ELF-1 (cell line): ENCODE measurements at regions not wholly inside any gene's neighbourhood (a gene's known extent, or its start where the extent isn't known, plus 50 kb on each side); places are given as distances from the start of the nearest gene placed in this dataset.

Experiments used
- DNase-seq: peaks from one replicate; pipeline ENCODE4 v3.0.0-alpha.2; 2016; ENCODE audit warnings: low read depth, low spot score

DNA sequence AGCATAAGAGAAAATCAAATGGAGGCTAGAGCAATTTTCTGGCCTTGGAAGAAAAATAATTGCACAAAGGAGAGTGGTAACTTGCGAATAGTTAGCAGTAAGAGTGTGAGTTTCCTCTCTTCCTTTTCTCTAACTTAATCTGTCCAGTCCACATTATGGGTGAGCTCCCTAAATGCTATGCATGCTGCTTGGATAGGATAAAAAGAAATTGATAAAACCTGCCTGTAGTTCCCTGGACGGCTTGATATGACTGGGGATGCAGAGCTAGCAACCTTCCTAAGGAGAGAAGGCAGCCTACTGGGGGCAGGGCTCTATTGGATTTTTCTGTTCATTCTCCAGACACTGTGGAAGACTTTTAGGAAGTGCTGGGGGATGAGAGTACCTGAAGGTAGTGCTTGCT is 311.3 kb downstream of the LMO7 start:
- no peak for DNase-seq

GRCh38 chr13:75946536-75947284 is 310.6 kb downstream of the LMO7 start:
- DNase-seq: no peak

DNA sequence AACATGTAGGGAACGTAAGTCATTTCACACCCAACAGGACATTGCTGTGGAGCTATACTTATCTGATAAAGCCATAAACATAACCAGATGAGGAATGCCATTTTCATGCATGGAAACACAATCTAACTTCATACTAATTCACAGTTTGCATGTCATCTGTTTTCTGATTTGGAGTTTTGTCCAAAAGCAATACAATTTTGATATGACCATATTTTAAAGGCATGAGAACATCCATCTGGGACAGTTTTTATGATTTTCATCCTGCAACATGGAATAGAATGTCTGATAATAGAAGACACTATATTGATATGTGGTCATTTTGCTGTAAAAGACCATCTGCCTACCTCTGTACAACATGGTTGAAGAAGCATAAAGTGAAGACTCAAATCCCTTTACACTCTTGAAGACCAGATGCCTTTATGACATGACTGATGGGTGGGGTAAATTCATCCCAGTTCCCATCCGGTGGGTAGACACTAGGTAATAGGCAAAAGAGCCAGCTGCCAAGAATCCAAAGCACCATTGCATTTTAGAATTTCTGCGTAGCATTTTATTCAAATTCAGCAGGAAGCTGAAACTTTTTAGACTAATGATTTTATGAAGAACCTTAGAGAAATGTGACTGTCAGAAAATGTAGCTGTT is 309.8 kb downstream of the LMO7 start:
- DNase-seq: no peak

DNA sequence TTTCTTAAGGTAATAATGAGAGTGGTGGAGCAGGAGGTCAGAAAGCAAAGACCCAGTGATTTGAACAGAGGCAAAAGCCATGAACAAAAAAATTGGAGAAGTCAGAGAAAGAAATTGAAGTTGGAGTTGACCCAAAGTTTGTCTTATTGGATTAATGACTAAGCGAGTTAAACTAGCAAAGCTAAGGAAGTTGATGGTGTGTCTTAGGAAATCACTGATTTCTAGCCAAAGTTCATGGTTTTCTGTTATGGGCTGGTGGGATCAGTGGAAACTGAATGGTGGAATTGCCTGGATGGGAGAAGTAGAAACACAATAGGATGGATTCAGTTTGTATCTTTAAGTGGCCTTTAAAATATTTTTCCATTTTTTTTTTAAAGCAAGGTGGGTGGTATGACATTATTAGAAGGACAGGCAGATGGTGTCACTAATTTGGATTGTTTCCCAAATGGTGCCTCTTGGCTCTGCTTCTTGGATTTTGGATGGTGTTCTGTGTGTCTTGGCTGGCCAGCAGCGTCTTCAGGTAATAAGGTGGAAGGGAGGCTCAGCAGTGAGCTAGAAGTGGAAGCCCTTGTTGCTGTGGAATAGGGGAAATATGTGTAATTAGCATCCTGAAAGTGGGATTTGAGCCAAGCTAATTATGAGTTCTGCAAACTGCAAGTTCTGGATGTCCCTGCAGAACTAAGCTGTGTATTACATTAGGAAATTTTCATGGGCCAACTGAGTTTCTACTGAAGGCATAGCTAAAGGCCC is 302.9 kb downstream of the LMO7 start:
- DNase-seq: no peak

- DNase-seq: no peak
Measured at GRCh38 chr13:75936791-75937190, 300.7 kb downstream of the LMO7 start.

- DNase-seq: peak; percentile 1
Measured at GRCh38 chr13:75935805-75936204, 299.7 kb downstream of the LMO7 start.

- DNase-seq: no peak
Measured at GRCh38 chr13:75934889-75935288, 298.8 kb downstream of the LMO7 start.

GRCh38 chr13:75932636-75933035 is 296.5 kb downstream of the LMO7 start:
- DNase-seq: no peak

- no peak for DNase-seq
Measured at GRCh38 chr13:75931116-75931515, 295.0 kb downstream of the LMO7 start.

DNA sequence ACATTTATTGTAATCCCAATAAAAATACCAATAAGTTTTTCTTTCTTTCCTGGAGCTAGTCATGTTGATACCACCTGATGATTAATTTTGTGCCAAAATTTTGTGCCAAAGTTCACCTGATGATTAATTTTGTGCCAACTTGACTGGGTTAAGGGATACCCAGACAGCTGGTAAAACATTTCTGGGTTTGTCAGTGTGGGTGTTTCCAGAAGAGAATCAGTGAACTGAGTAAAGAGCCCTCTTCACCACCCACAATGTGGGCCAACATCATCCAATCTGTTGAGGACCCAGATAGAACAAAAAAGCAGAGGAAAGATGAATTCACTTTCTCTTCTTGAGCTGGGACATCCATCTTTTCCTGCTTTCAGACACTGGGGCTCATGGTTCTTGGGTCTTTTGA is 292.9 kb downstream of the LMO7 start:
- no peak for DNase-seq

DNA sequence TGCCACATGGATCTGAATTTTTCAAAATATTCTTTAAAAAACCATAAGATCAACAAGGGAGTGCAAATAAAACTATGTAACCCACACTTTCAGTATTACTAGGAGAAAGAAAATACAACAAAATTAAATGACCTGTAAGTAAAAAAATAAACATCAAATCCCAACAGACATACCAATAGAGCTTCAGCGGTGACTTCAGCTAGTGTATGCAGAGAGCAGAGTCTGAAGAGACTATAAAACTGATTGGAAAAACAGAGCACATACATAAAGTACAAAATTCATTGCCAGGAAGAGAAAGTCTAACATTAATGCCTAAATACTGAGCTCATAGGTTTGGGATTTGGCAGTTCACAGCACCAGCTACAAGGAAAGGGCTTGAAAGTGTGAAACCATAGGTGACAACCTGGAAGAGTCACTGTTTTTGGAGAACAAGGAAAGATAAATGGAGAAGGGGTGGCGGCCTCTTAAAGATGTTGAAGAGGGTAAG is 291.1 kb downstream of the LMO7 start:
- DNase-seq: no peak

GRCh38 chr13:75920536-75920935 is 284.4 kb downstream of the LMO7 start:
- DNase-seq: no peak

DNA sequence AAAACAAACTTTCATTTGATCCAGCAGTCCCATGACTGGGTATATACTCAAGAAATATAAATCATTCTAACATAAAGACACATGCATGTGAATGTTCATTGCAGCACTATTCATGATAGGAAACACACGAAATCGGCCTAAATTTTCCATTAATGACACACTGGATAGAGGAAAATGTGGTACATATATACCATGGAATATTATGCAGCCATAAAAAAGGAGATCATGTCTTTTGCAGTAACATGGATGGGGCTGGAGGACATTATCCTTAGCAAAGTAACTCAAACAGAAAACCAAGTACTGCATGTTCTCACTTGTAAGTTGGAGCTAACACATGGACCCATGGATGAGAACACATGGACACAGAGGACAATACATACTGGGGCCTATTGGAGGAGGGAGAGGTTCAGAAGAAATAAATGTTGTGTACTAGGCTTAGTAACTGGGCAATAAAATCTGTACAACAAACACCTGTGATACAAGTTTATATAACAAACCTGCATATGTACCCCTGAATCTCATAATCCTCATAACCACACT is 283.6 kb downstream of the LMO7 start:
- DNase-seq: no peak

- no peak for DNase-seq
Measured at GRCh38 chr13:75915066-75915465, 278.9 kb downstream of the LMO7 start.

- DNase-seq: no peak
Measured at GRCh38 chr13:75913925-75914324, 277.8 kb downstream of the LMO7 start.

DNA sequence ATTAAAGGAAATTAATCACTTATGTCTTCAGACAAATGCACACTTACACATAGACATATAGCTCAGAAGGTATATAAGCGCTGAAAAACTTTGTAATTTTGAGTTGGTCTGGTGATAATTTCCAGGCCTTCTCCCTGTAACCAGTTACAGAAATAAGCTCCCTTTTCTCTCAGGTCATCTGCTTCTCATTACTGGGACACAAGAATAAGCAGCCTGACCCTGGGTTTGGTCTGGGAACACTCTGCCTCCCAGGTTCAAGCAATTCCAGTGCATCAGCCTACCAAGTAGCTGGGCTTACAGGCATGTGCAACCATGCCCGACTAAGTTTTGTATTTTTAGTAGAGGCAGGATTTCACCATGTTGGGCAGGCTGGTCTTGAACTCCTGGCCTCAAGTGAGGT is 274.5 kb downstream of the LMO7 start:
- DNase-seq: peak; percentile 31
